ENCODE measurements at regions not wholly inside any gene's neighbourhood (a gene's known extent, or its start where the extent isn't known, plus 50 kb on each side); places are given as distances from the start of the nearest gene placed in this dataset.

DNA sequence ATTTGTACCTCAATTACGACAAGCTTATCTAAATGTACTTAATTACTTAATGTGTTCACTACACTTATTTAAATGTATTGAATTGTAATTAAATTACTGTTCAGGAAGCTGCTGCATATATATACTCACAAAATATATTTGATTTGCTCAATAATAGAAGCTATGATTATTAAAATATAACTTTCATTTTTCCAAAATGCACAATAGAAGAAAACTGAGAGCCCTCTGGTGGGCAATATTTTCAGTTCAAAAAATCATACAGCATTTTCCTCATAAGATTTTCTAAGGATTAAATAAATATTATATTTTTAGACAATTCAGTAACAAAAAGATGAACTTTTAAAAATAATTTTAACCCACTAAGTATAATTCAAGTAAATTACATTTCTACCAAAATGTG is 217.3 kb downstream of the DKK2 start:
- no peak overlapping the region for H3K27ac Mint-ChIP-seq
- ATAC-seq (ENCODE audit: poor library complexity) = no peak
- intact Hi-C loops (cut with DNase I, micrococcal nuclease) = no loop called here

DNA sequence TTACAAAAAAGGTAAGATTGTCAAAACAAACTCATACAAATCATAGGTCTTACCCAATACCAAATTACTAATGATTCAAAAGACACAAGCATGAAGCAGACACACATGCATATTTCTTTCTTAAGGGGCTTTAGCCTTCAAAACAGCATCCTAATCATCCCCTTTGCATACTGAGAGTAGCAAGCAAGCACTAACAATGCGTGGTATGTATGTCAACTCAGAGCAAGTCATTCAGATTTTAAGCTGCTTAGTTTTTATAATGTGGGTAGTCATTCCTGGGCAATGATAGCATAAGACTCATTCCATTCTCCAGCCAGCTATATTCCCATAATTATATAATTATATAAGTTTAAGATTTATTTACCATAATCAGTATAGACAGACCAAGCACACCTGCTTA is 219.6 kb downstream of the DKK2 start:
- H3K27me3 Mint-ChIP-seq = no peaks in the 10 kb centered on the region
- no peaks in the 10 kb centered on the region for H3K4me1 Mint-ChIP-seq (ENCODE audit: low read depth)
- H3K4me3 Mint-ChIP-seq = no peak overlapping the region
- Histone ChIP-seq H3K9me3 (ENCODE audit: control insufficient read depth in 1 of 2, insufficient read depth in 1 of 2, low read length in 2 of 2) (no peaks in the 10 kb centered on the region), H3K4me3 (ENCODE audit: low read length) (no peak overlapping the region), H3K27me3 (ENCODE audit: control insufficient read depth in 1 of 2, insufficient read depth in 2 of 2, low read length in 2 of 2) (no peaks in the 10 kb centered on the region), H3K27ac (ENCODE audit: low read depth in 1 of 2, low read length in 2 of 2) (no peak overlapping the region), H3K36me3 (ENCODE audit: insufficient read depth, low read length) (no peaks in the 10 kb centered on the region), H3K4me1 (ENCODE audit: insufficient read depth, low read length) (no peaks in the 10 kb centered on the region)
- DNase-seq (no peak), ATAC-seq (ENCODE audit: poor library complexity) (no peak)
- intact Hi-C loops (cut with DNase I, micrococcal nuclease) = no loop called here
- TF ChIP-seq, protein P1, sequence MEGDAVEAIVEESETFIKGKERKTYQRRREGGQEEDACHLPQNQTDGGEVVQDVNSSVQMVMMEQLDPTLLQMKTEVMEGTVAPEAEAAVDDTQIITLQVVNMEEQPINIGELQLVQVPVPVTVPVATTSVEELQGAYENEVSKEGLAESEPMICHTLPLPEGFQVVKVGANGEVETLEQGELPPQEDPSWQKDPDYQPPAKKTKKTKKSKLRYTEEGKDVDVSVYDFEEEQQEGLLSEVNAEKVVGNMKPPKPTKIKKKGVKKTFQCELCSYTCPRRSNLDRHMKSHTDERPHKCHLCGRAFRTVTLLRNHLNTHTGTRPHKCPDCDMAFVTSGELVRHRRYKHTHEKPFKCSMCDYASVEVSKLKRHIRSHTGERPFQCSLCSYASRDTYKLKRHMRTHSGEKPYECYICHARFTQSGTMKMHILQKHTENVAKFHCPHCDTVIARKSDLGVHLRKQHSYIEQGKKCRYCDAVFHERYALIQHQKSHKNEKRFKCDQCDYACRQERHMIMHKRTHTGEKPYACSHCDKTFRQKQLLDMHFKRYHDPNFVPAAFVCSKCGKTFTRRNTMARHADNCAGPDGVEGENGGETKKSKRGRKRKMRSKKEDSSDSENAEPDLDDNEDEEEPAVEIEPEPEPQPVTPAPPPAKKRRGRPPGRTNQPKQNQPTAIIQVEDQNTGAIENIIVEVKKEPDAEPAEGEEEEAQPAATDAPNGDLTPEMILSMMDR (IDR thresholded peaks at IDR 0.05) = no peak
- no peaks in the 10 kb centered on the region for H3K36me3 Mint-ChIP-seq (ENCODE audit: low read depth)
- CTCF ChIA-PET = no interaction called here
- POLR2A ChIA-PET = no interaction called here
- H3K27ac Mint-ChIP-seq = no peak overlapping the region
- H3K9me3 Mint-ChIP-seq = no peaks in the 10 kb centered on the region

More for the DNA sequence above, 217.3 kb downstream of the DKK2 start:
- Histone ChIP-seq H3K36me3 (ENCODE audit: insufficient read depth, low read length) (no peaks in the 10 kb centered on the region), H3K9me3 (ENCODE audit: control insufficient read depth in 1 of 2, insufficient read depth in 1 of 2, low read length in 2 of 2) (no peaks in the 10 kb centered on the region), H3K27me3 (ENCODE audit: control insufficient read depth in 1 of 2, insufficient read depth in 2 of 2, low read length in 2 of 2) (no peaks in the 10 kb centered on the region), H3K4me1 (ENCODE audit: insufficient read depth, low read length) (no peaks in the 10 kb centered on the region), H3K27ac (ENCODE audit: low read depth in 1 of 2, low read length in 2 of 2) (no peak overlapping the region), H3K4me3 (ENCODE audit: low read length) (no peak overlapping the region)
- Mint-ChIP-seq H3K4me1 (ENCODE audit: low read depth) (no peaks in the 10 kb centered on the region), H3K9me3 (no peaks in the 10 kb centered on the region), H3K4me3 (no peak overlapping the region), H3K36me3 (ENCODE audit: low read depth) (no peaks in the 10 kb centered on the region), H3K27me3 (no peaks in the 10 kb centered on the region)
- POLR2A ChIA-PET = no interaction called here
- TF ChIP-seq, protein P1 (IDR thresholded peaks at IDR 0.05) = no peak
- CTCF ChIA-PET = no interaction called here
- DNase-seq = no peak

DNA sequence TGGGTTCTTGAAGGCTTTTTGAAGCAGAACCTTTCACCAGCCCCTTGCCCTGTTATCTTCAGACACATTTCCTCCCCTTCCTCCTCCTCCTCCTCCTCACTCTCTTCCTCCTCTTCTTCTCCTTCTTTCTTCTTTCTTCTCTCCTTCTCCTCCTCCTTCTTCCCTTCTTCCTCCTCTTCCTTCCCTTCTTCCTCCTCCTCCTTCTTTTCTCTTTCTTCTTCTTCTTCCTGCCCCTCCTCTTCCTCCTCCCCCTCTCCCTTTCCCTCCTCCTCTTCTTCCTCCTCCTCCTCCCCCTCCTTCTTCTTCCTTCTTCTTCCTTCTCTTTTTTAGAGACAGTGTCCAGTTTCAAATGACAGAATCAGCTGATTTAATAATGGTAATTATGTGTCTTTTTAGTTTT is 226.0 kb downstream of the DKK2 start:
- ChIA-PET CTCF (no interaction called here), POLR2A (no interaction called here)
- ATAC-seq (ENCODE audit: poor library complexity) = no peak
- Histone ChIP-seq H3K4me3 (ENCODE audit: low read length) (no peak overlapping the region), H3K27me3 (ENCODE audit: control insufficient read depth in 1 of 2, insufficient read depth in 2 of 2, low read length in 2 of 2) (no peaks in the 10 kb centered on the region), H3K4me1 (ENCODE audit: insufficient read depth, low read length) (no peaks in the 10 kb centered on the region), H3K36me3 (ENCODE audit: insufficient read depth, low read length) (no peaks in the 10 kb centered on the region), H3K9me3 (ENCODE audit: control insufficient read depth in 1 of 2, insufficient read depth in 1 of 2, low read length in 2 of 2) (no peaks in the 10 kb centered on the region), H3K27ac (ENCODE audit: low read depth in 1 of 2, low read length in 2 of 2) (no peak overlapping the region)
- H3K27ac Mint-ChIP-seq = no peak overlapping the region
- no peaks in the 10 kb centered on the region for H3K27me3 Mint-ChIP-seq
- no peaks in the 10 kb centered on the region for H3K4me1 Mint-ChIP-seq (ENCODE audit: low read depth)
- TF ChIP-seq, protein P1 (IDR thresholded peaks at IDR 0.05) = no peak
- H3K9me3 Mint-ChIP-seq = no peaks in the 10 kb centered on the region
- H3K36me3 Mint-ChIP-seq (ENCODE audit: low read depth) = no peaks in the 10 kb centered on the region
- H3K4me3 Mint-ChIP-seq = no peak overlapping the region
- no peak for DNase-seq
- intact Hi-C loops (cut with DNase I, micrococcal nuclease) = no loop called here
